ENCODE measurements at regions not wholly inside any gene's neighbourhood (a gene's known extent, or its start where the extent isn't known, plus 50 kb on each side); places are given as distances from the start of the nearest gene placed in this dataset.

- no peak for TF ChIP-seq GATA3 (IDR thresholded peaks at IDR 0.05; ENCODE audit: low read depth, low read length)
- TF ChIP-seq GATA2 (IDR thresholded peaks at IDR 0.05; ENCODE audit: low read depth, low read length), result no peak
These were observed 103.5 kb upstream of the PTPN1 start for GRCh38 chr20:50406610-50407136.
